HG03469 (cell line): ENCODE measurements at regions not wholly inside any gene's neighbourhood (a gene's known extent, or its start where the extent isn't known, plus 50 kb on each side); places are given as distances from the start of the nearest gene placed in this dataset.
"Not testable (repeated sequence)": the region's sequence is repeated elsewhere in the genome, so short reads cannot be mapped to it uniquely, and the experiment has no call there.

Source experiments
- ATAC-seq: cut with Tn5 transposase; IDR thresholded peaks from one replicate; pipeline ENCODE4 v1.9.1; 2021; ENCODE audit warnings: mild to moderate bottlenecking, moderate library complexity, moderate number of reproducible peaks; ENCODE audit not compliant: unreplicated experiment

DNA sequence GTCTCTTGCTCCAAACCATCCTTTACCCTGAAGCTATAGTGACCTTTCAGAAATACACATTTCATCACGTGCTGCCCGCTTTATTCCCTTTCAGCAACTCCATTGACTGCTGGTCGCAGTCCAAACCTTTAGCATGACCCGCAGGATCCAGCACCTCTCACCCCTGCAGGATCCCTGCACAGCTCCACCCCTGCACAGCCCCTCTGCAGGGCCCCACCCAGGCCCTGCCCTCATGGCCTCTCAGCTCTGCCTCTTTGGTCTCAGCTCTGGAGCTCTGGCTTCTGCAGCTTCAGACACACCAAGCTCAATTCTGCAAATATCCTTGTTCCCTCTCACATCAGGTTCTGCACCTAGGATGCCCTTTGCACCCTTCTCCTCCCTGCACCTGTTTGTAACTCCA lies 264.9 kb upstream of the C1orf174 start:
- ATAC-seq = no peak

DNA sequence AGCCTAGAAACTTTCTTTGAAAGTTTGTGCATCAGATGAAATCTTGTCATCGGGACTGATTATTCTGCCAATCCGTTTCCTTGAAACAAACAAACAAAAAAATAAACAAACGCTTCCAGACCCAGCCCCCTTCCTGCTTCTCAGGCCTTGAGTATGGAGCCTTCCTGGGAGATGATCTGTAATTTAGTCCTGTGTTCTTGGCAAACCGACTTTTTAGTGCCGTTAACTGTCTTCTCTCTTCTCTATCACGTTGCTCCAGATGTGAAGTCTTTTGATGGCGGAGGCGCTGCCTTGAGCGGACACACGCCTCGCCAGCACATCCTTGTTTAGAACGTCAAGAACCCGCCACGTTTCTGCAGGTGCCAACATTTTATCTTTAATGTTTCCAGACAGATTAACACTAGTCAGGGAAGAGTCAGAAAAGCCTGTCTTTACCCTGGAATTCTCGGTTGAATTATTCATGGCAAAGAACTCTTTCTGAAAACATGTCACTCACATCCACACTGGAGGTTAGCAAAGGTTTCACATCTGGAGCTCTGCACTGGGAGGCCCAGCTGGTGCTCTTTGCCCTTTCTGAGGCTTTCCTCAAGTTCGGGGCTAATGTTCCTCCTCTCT lies 265.7 kb upstream of the C1orf174 start:
- no peak for ATAC-seq

DNA sequence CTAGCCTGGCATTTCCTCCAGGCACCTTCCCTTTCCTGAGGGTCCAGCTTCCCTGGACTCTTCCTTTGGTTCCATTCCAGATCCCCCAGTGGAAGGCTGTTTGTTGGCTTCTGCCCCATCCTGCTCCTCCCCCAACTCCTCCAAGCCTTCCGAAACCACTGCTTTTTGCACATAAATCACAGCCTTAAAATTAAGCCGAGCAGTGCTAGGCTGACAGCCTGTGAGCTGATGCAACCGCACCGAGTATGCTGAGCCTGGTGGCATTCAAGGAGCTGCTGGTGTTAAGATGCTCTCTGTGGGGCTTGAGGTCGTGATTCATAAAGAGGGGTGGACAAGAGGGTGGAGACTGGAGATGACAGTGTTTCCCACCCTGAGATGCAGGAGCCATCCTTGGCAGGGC lies 266.6 kb upstream of the C1orf174 start:
- ATAC-seq = no peak

DNA sequence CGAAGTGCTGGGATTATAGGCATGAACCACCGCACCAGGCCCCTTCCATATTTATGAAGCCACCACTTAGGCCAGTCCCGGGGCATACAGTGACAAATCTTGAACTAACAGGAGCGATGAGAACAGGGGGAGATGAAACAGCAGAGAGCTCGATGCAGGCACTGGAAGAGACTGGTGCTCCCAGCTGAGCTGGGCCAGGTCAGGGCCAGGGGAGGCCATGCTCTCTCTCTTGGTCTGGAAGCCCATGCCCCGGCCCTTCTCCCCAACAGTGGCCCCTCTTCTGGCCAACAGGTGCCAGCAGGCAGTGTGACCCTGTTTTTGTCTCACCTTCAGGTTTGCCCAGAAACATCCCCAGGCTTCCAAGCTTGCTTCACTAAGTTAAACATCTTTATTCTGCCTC lies 269.9 kb upstream of the C1orf174 start:
- no peak for ATAC-seq

DNA sequence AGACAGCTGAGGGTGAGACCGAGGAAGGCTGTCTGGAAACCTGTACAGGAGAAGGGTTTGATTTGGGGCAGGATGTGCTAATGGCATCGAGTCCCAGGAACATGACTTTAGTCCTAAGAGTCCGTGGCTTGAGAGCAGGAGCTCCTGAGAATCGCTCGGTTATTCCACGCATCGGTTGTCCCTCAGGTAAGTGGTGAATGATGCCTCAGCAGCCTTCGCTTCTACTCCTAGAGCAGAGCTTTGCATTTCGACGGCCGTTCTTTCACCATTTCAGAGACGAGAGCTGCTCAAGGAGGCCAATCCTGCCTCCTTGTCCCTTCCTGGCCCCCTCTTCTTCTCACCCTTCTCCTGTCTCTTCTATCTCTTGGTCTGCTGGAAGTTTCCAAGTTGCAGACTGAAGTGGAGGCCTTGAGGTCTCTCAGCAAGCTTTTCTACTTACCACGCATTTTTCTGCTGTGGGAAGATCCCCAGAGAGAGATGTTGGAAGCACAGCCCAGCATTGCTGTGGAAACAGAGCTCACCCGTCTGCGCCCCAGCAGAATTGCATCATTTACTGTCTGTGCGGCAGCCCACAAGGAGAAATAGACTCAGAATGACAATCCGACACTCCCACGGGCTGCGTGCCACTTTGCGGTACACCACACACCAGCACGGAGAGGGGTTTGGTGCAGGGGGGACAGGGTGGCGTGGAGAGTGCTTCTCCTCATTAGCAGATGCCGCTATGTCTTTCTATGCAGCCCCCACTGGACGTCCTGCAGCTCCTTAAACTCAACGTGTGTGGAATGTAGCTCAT lies 270.7 kb upstream of the C1orf174 start:
- ATAC-seq = no peak

DNA sequence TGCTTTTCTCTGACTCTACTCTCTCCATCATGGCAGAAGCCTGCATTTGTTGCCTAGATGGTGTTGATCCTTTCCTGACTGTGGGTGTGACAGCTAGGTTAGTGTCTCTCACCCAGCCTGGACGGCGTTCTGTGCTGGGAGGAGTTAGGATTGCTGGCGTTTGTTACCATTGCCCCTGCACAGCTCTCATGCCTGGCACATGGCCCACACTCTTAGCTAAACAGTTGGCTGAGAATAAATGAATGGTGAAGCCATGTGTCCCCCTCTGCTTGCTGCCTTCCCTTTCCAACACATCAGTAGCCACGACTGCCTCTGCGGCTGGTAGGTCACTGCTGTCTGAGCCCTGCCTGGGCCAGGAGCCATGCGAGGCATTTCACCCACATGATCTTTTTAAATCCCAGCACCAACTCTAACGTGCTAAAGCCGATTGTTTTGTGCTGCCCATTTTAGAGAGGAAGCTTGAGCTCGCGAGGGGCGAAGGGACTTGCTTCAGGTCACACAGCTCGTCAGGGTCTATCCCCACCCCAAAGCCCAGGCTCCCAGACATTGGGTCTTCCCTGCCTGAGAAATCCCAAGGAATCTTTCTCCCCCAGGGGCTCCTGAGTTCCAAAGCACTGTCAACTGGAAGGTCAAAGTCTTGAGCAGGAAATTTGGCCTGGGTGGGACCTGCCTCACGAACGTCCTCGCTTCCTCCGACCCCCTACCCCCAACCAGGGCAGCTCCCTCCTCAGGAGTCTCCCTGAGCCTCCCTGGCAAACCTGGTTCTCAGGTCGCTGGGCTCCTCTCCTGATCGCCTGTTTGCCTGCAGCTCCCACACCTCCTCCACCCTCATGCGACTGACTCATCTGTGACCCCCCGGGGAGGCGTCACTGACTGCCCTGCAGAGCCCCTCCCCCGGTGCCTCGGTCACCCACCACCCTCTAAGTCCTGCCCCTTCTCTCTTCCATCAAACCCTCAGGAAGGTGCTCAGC lies 271.7 kb upstream of the C1orf174 start:
- no peak for ATAC-seq

DNA sequence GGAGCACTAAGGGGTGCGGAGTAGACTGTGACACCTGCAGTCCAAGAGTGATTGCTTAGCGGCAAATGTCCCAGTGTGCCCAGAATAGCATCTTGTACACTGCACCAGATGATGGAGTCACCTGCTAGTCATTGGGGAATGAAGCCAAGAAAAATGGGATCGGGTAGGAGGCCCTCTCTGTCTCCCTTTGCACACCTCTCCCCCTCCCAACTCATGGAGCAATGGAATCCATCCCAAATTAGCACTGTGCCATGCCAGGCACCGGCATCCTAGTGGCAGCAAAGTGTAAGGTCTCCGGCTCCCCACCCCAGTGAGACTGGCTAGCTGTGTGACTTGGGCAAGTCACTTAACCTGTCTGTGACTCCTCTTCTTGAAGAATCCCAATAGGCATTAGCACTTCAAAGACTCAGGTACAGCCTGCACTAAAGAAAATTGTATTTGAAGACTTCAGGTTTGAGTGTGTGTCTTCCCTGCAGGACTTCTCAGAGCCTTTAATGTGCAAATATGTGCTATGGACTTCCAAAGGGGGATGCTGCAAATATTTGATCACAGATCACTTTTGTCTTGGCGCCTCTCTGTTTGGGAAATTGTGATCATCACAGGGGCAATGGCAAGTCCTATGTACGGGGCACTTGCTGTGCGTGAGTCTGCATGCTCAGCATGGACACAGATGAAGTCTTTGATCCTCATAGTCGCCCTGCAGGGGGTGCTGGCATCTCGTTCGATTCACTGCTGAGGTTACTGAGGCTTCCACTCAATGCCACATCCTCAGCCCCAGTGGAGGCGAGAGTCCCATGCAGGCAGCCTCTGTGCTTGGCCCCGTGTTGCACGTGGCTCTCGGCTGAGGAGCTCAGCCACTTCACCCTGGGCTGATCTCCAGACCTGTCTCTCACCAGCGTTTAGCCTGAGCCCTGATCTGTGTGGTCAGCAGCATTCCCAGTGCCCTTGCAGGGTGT lies 272.9 kb upstream of the C1orf174 start:
- no peak for ATAC-seq

DNA sequence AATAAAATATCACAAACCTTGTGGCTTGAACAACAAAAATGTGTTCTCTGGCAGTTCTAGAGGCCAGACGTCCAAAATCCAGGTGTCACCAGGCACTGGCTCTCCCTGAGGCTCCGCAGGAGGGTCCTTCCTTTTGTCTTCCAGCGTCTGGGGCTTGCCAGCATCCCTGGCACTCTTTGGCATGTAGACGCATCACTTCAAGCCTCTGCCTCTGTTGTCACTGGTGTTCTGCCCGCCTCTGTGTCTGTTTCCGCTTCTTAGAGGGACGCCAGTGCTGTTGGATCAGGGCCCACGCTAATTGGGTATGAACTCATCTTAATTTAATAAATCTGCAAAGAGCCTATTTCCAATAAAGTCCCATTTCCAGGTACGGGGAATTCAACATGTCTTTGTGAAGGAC lies 273.7 kb upstream of the C1orf174 start:
- ATAC-seq = no peak

DNA sequence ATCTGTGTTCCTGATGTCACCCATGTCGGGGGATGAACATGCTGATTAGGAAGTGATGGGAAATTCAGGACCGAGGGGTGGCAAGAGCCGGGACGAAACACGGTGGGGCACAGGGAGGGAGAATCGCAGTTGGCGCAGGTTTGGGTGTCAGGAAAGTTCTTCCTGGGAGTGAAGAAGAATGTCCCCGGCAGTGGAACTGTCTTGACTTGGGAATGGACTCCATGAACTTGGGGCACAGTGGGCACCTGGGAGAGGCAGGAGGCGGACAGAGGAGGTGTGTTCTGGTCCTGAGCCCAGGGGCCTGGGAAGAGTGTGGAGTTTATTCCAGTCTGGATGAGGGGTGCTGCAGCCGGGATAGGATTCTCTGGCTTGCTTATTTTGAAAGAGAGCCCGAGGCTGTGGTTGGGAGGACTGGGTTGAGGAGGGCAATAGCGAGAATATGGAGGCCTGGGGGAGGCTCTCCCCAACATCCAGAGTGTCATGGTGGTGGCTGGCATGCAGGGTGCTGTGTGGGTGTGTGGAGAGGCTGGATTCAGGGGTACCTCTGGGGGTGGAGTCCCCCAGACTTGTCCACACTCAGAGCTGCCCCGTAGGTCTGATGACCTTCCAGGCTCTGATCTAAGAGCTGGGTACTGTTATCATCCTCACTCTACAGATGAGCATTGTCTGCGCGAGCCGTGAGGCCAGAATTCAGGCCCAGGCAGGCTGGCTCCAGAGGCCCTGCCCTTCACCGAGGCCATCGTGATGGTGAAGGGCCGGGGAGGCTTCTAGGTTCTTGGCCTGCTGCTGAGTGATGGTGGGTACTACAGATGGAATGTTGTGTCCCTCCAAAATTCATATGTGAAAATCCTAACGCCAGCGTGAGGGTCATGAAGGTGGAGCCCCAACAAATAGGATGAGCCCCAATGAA lies 274.5 kb upstream of the C1orf174 start:
- no peak for ATAC-seq

DNA sequence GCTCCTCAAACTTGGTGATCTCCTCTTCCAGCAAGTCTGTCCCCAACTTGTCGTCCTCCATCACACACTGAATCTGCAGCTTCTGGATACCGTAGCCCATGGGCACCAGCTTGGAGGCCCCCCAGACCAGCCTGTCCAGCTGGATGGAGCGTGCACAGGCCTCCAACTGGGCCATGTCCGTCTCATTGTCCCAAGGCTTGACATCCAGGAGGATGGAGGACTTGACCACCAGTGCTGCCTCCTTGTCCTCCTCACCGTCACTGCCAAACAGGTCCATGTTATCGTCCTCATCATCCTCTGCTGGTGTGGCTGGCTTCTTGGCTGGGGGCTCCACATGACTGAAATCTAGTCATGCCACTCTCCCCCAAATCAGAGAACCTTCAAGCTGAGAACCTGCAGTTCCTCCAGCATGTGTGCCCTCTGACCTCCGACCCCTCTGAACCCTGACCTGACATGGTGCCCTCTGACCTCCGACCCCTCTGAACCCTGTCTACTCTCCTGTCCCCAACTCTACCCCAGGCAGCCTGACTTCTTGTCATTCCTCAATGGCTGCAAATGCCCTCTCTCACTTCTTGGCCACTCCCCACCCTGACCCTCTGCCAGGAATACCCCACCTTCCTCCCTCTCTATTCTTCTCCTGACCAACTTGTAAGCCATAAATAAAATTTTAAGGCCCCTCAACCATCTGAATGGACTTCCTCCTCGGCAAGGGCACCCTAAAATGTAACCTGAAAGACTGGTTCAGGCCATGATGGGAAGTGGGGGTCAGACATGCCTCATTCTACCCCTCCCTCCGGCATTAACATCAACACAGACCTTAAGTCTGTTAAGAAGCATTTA lies 275.7 kb upstream of the C1orf174 start:
- no peak for ATAC-seq

DNA sequence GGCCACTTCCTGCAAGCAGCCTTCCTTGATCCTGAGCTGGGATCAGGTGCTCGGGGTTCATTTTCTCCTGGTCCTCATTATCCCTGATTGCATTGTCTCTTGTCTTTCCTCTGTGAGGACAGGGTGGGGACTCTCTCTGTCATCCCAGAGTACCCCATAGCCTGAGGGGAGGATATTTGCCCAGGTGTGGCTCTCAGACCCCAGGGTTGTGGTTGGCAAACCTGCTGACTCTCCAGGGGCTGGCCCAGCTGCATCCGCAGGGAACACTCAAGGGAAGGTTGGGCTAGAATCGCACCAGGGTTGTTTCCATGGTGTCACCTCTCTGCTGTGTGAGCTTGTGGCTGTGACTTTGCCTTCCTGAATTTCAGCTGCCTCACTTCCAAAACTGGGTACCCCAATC lies 276.8 kb upstream of the C1orf174 start:
- no peak for ATAC-seq

DNA sequence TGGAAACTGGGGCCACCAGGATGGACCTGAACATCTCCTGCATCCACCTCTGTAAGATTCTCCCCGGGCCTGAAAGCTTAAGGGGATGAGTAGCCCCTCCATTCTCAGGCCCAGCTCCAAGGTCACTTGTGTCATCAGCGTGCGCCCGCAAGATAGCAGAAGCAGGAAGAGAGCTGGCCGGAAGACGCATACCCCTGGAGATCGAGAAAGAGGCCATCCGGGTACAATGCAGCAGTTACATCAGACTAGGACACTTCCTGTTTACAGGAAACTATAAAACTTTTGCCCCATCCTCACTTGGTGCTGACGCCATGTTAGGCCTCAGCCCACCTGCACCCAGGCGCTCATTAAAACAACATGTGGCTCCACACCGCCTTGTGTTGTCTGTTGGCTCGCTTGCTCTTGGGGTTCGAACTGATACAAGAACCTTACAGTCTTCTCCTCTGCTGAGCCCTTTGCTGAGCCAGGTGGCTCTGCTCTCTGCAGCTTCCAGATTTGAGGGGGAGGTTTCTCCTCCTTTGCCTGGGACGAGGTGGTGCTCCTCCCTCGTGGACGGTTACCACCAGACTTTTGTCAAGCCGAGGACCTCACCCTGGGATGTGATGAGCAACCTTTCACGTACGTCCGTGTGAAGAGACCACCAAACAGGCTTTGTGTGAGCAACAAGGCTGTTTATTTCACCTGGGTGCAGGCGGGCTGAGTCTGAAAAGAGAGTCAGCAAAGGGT lies 277.5 kb upstream of the C1orf174 start:
- ATAC-seq = no peak

DNA sequence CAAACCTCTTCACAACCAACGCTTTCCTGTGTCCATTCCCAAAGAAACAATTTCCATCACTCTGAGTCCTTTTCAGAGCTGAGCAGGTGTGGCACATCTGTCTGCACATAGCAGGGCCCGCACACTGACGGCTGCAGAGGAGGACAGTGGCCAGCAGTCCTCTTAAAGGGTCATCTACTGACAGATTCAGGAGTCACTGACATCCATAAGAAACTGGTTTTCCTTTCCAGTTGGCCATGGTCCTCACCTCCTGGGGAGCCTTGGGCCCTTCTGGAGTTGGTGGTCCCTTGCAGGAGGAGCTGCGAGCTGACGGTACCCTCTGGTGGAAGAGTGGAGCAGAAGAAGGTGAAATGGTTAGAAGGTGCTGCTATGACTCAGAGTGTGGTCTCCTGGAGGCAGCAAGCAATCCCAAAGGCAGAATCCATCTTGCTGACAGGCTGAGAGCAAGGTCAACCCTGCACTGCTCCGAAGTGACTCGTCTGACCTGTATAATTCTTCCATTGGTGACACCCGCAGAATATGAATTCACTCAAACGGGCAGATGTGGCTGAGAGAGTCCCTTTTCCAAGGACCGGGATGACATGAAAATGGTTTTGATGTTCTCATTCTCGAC lies 278.5 kb upstream of the C1orf174 start:
- ATAC-seq = no peak

DNA sequence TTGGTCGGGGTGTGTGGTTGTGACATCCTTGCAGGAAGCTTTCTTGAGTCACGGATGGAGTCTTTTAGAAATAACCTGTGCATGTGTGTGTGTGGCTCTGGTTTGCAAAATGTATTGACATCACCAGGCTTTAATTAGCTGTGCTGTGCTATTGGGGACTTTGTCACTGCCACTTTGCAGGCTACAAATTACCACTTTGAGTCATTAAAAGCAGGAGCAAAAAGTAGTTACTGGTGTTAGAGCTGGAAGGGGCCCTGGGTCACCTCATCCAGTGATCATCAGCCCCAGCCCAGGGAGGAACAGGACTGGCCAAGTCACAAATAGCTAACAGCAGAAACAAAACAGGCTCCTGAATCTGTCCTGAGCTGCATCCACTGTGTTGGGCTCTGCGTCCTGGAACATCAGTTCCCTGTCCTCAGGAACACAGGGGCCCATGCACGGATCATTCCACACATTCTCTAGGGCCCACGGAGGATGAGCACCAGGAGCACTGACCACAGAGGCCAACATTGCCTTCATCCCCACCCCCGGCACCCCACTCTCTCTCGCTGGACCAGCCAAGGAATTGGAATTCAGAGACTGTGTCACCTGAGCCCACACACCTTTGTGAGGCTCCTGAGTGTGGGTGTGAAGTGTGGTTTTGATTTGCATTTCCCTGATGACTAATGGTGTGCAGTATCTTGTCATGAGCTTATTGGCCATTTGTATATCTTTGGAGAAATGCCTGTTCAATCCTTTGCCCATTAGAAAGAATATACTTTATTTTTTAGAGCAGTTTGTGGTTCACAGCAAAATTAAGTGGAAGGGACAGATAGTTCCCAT lies 280.1 kb upstream of the C1orf174 start:
- no peak for ATAC-seq

DNA sequence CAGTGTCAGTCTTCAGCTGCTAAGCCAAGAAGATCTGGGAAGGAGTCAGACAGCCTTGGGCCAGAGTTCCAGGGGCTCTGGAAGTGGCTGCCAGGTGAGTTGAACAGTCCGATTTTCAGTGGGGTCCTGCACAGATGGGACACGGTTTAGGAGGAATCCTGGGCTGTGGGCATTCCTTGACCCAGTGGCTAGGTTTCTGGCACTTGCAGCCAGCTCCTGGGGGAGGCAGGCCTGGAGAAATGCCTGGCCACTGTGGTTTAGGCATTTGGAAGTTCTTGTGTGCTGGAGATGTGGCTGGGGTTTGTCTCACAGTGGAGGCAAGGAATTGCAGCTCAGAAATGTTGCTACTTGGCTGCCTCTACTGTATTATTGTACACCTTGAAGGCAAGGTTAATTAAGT lies 286.4 kb upstream of the C1orf174 start:
- ATAC-seq = not testable (repeated sequence)

DNA sequence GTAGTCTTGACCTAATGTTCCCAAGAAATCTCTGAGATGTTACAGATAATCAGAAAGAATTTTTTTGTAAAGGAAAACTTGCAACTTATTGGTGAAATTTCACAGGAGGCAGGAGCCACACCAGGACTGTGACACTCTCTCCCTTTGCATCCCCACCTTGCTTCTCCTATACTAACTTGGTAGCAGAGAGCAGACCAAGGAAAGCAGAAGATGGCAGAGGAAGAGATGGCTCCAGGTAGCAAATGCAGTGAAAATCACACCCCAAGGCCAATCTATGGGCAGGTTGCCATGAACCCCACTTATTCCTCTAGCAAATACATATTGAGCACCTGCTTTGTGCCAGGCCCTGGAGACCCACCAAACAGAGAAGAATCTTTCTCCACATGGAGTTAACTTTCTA lies 303.4 kb upstream of the C1orf174 start:
- ATAC-seq = no peak

DNA sequence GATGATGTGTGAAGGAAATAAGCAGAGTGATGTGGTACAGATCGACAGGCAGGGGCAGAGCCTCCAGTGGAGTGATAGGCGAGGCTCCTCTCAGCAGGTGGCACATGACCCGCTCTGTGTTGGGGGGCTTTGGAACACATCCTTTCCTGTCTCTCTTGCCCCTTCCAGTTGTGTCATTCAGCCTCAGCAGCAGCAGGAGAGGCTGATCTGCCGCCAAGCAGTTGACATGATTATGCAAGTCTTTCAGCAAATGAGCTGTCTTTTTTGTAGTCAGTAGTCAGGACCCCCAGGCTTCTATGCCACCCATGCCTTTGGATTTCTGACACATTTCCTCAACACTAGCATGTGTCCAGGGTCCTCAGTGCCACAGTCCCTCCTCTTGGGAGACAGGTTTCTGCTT lies 307.1 kb upstream of the C1orf174 start:
- no peak for ATAC-seq
